ENCODE measurements at regions not wholly inside any gene's neighbourhood (a gene's known extent, or its start where the extent isn't known, plus 50 kb on each side); places are given as distances from the start of the nearest gene placed in this dataset.

- in situ Hi-C loops (cut with MboI; ENCODE audit: low pct_unique_long_range_greater_than_20kb, low sequenced_read_pairs, unreplicated experiment) = no loop called here
- DNase-seq (ENCODE audit: low spot score) = no peak
- TF ChIP-seq CTCF (IDR thresholded peaks at IDR 0.05; ENCODE audit: extremely low read depth, insufficient read depth, missing control alignments) = no peak
Measured at GRCh38 chr19:46967578-46968032, 52.0 kb upstream of the NPAS1 start.

Data from GM13977 (cell line).